Kidney glomerular epithelial cell (primary cell): ENCODE measurements at regions not wholly inside any gene's neighbourhood (a gene's known extent, or its start where the extent isn't known, plus 50 kb on each side); places are given as distances from the start of the nearest gene placed in this dataset.
"Not testable (repeated sequence)": the region's sequence is repeated elsewhere in the genome, so short reads cannot be mapped to it uniquely, and the experiment has no call there.

Source experiments
- DNase-seq: peaks from one replicate; lab custom pipeline; 2025; lab: John Stamatoyannopoulos, UW

DNA sequence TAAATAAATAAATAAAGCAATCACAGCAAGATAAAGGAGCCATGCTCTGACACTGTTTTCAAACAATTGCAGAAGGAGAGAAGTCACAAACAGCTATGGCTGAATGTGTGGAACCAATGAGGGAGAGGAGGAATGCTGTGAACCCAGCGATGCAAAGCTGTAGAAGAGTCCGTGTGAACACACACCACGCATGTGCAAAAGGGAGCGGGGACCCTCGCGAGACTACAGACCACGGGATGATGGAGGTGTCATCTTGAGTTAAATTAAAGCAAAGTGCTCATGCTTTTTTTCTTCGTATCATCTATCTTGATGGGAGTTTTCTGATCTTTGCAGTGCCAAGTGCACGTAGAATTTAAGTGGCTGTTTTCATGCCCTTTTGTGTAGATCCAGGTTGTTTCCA is 123.8 kb upstream of the CDH5 start:
- DNase-seq: no peak

DNA sequence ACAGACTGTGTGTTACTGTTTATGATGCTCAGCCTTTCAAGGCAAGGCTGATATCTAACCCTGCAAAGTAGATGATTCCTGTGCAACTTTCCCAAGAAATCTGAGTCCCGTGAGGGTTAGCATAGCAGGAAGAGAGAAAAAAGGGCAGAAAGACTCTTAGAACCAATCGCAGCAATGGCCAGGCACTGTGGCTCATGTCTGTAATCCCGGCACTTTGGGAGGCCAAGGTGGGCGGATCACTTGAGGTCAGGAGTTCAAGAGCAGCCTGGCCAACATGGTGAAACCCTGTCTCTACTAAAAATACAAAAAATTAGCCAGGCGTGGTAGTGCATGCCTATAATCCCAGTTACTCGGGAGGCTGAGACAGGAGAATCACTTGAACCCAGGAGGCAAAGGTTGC is 124.3 kb upstream of the CDH5 start:
- not testable (repeated sequence) for DNase-seq

- DNase-seq: no peak
These were observed 125.7 kb upstream of the CDH5 start for GRCh38 chr16:66240631-66241395.

DNA sequence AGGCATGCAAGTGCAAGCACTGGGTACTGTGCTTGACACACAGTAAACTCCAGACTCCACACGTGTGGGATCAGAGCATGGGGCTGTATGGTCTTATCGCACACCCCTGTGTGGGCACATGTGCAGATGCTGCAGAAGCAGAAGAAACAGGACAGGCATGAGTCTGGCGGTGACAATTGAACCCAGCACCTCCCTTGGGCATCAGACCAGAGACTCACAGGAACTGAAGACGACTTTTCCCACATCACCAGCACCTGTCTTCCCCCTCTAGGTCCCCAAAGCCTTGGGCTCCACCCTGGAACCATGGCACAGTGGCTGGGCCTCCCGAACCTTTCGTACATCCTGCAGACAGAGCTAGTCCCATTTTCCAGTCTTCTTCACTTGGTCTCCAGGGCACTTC is 126.4 kb upstream of the CDH5 start:
- no peak for DNase-seq

DNA sequence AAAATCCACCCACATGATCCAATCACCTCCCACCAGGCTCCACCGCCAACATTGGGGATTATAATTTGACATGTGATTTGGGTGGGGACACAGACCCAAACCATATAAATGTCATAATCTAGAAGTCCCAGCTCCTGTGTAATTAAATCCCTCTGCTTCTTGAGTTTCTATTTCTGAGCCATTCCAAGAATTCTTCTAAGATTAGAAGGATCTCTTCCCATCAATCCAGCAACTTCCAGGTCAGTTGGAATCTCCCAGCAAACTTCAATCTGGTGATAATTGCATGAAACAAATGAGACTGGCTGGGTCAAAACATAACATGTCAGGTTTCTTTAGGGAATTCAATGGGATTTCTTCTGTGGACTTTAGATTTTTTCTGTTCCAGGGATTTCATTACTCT is 127.8 kb upstream of the CDH5 start:
- no peak for DNase-seq

DNA sequence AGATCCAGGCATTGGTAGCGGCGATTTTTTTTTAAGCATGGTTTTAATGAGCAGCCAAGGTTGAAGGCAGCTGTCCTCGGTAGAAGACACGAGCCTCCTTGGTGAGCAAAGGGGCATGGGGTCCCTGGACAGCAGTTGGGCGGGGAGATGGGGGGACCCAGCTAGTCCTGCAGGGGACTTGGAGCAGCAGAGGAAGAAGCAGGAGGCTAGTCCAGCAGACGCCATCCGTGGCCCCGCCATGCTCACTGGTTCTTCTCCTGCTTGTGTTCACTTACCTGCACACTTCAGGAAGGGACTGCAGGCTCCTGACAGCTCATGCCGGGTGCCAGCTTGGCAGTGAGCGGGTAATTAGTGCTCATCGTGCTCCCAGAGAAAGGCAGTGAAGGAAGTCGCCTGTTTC is 130.2 kb upstream of the CDH5 start:
- no peak for DNase-seq

DNA sequence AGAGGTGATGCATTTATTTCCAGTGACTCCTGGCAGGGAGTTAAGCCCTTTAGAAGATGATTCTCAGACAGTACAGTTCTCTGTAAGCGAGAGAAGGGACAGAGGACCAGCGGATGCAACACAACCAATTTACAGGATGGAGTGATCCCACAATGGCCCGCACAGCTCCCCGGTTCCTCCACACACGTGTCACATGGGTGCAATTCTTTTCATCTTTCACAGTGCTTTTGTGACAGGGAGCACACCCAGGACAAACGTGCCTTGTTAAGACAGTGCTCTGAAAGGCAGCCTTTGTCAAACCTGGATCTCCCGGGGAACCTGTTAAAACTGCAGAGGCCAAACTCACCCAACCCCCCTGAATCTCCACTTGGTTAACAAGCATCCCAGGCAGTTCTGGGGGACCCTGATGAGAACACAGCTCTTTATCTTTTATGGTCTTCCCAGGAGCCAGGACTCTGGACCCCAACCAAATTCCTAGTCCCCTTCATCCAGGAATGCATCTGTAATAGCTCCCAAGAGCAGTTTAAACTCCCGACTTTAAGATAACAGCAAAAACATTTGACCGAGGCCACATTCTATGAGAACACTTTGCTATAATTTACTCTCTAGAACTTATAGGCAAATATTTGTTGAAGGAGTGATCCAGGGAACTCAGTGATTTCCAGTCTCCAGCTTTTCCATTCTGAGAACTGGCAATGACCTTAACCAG is 134.9 kb upstream of the CDH5 start:
- DNase-seq: no peak

GRCh38 chr16:66229651-66230050 is 136.8 kb upstream of the CDH5 start:
- DNase-seq: no peak

- DNase-seq: no peak
These were observed 137.7 kb upstream of the CDH5 start for GRCh38 chr16:66228792-66229191.

DNA sequence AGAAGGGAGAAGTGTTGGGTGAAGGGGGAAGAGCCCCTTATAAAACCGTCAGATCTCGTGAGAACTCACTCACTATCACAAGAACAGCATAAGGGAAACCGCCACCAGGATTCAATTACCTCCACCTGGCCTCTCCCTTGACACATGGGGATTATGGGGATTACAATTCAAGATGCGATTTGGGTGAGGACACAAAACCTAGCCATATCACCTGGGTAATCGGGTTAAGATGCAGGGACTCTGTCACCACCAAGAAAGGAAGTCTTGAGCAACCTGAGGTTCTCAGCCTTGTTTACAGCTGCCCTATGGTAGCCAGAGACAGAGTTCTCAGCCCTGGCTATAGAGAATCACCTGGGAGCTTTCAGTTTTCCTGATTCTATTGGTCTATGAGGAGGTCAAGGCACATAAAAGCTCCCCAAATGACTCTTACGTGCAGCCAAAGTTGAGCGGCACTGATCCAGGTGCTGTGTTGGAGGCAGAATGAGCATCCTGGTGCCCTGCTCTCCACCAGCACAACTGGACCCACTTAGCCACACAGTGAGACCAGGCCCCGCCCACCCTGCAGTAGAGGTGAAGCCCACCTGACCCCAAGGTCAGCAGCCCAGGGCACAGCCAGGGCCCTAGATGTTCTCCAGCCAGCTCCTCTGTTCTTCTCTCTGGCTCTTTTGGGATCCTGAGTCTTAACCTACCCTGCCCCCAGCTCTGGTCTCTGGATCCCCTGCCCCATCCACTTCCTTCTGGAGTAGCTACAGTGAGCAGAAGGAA is 138.5 kb upstream of the CDH5 start:
- DNase-seq: no peak

DNA sequence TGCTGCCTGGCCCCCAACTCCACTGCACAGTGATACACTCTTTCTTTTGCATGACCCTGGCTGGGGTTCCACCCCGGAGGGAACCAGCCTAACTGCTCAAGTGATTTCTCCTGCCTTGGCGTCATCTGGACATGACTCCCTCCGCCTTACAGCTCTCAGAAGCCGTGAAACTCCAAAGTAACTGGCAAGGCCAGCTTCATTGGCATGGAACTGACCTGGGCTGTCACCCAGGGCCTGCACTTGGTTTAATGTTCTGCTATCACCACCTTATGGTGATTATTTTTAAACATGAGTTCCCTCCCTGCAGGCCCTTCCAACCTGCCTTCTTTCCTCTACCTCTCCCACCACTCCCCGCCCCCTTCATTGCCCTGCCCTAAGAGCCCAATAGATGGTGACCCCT is 139.7 kb upstream of the CDH5 start:
- no peak for DNase-seq

DNA sequence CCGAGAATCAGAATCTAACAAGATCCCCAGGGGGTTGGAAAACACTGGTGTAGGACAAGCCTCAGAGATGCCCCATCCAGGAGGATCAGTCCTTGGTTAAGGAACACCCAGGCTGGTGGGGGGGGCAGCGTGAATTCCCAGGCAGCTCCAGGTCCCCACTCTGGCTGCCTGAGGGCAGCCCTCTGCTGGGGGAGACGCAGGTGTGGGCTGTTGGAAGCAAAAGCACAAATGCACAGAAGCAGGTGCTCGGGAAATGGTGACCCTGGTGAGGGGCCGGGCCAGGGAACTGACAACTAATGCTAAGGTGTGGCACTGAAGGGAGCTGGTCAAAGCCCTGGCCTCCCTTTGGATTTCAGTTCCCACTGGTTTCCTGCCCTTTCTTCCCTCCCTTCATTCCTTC is 140.8 kb upstream of the CDH5 start:
- DNase-seq: no peak

DNA sequence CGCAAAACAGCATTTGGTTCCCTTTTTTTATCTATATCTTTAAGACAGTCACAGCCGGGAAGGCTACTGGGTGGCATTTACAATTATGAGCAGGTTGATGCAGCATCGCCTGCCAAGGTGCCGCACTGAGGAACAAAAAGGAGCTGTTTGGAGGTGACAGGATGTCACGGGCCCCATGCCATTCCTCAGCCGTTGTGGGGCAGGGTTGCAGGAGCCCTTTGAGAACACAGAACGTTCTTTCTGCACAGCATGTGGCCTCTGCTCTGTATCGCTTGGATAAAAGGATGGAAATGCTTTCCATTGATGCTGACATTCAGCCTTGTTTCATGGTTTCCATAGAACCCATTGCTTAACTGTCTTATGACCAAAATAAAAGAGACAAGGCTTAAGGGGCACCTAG is 141.9 kb upstream of the CDH5 start:
- DNase-seq: no peak

DNA sequence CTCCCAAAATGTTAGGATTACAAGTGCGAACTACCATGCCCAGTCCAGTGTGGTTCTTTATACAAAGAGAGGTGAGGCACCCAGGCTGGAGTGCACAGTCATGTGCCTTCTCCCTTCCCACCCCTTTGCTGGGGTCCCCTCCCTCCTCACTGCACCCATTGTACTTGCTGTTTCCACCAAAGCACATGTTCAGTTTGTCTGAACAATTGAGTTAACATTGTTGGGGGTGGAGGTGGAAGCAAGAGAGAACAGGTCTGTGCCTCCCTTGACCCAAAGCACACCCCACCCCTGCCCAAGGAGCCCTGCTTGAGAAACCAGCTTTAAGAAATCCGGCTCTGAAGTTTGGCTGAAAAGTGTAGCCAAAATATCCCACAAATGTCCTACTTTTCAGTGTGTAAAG is 142.3 kb upstream of the CDH5 start:
- no peak for DNase-seq

DNA sequence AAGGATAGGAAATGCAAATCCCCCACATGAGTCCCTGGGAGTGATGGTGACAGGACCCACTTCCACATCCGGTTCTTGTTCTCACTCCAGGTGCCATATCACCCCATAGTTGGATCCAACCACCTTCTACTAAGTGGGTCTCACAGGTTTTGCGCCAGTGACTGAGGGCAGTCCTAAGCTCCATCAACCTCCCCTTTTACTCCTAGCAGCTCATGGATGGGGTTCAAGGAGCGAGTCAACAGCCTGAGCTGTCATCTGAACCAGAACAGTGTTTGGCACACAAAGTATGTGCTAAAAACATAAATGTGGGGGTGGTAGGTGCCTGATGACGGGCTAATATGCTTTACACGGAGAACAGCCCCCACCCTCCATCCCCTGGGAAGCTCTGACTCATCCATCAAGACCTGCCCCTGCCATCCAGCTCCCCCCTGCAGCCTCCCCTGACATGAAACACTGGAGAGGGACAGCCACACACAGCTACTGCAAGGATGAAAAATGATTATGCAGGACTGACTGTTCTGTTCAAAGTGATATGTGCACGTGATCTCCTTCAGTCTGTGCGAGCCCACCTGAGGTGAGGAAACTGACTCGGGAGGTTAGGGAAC is 143.2 kb upstream of the CDH5 start:
- DNase-seq: no peak

DNA sequence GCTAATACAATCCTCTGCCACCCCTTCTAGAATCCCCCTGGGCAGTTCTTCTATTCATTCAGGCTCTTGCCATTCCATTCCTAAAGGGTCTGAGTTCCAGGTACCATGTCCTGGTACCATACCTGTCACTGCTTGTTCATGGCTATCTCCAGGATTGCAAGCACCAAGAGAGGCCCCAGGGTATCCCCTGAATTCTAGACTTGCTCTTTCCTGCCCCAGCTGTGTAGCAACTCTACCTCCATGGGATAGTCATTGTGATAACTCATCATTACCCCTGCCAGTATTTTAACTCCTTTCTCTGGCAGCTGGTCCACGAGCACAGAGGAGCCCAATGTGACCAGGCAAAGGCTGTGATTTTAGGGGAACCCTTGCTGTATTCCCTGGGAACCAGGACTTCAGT is 143.7 kb upstream of the CDH5 start:
- no peak for DNase-seq

- DNase-seq: no peak
These were observed 145.8 kb upstream of the CDH5 start for GRCh38 chr16:66220702-66221101.

DNA sequence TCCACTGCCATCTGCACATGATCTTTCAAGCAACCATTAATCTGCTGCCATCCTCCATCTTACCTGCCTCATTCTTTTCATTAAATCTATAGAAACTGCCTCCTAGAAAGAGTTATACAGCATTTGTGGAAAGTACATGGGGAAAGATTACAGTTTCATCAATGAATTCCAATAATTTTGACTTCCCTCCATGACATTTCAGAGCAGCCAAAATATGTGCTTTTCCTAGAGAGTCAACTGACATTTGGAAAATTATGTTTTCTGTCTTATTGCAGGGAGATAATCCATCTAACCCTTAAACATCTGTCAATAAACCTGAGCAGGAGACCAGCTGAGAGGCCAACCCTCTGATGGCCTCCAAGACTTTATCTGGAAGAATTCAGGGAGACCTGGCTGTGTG is 147.0 kb upstream of the CDH5 start:
- DNase-seq: no peak

DNA sequence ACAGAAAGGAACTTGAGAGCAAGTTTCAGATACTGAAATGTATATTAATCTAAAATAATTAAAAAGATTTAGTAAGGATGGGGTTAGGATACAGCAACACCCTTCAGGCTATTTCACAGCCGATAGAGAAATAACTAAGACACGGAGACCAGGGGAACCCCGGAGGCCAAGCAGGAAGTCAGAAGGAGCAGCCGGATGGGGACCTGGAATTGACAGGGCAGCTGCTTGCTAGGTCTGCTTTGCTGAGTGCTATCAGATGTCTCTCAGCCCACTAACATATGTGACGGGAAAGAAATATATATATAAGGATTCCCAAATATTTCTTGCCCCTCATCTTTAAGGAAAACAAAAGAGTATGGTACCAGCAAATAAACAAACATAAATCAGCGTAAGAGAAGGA is 154.1 kb upstream of the CDH5 start:
- DNase-seq: no peak

DNA sequence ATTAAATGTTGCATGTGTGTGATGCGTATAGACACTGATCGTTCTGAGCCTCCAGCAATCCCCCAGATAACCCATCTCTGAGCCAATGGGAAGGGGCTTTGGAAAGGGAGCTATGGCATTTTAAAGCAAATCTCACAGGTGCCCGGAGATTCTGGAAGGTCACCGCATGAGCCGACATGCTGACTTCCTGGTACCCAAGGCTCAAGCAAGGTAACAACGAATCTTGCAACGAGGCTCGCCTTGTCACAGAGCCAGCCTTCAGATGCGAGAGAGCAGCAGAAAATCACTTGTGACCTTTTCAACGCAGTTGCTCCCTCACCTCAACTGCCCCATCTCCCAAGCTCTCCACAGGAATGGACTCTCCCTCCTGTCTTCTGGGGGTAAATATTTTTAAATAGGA is 154.8 kb upstream of the CDH5 start:
- DNase-seq: no peak

DNA sequence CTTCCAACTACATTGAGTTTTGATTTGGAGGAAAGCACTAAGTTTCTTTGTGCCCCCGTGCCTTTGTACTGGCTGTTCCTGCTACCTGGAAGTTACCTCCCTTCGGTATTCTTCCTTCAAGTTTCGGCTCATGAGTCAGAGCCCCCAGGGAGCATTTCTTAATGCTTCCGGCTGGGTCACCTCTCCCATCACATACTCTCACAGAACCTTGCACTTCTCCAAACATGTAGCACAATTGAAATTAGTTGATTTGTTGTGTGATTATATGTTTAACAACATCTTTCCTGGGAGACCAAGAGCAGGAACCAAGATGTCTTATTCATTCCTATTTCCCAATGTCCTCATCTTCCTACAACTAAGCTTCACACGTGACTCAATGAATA is 158.6 kb upstream of the CDH5 start:
- no peak for DNase-seq

DNA sequence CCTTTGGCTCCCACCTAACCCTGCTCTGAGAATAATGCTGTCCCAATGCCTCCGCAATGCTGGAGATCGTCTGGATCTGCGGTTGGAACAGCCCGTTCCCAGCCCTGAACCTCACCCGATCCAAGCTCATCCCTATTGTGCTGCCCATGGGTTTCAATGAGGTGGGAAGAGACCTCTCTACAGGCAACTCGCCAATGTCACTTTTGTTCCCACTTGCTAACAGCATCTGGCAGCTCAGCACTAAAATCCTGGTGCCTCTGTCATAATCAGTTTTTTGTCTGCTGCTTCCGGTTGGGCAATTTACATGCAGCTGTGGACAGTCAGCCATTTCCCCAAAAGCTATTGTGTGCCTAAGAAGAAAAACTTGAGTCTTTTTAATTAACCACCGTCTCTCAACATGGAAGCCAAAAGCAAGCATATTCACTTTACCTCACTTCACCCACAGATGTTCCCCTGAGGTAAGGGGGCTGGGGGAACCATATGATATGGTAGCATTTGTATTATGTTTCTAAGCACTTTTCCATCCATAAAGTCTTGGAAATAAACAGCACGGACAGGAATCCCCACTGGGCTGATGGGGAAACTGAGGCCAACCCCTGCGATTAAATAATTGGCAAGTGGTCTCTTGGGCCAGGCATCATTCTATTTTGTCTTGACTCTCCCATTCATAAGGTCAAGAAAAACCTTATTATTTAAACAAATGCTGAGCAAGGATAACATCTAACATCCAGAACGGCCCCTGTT is 159.2 kb upstream of the CDH5 start:
- no peak for DNase-seq
